H1 (cell line): ENCODE measurements at regions not wholly inside any gene's neighbourhood (a gene's known extent, or its start where the extent isn't known, plus 50 kb on each side); places are given as distances from the start of the nearest gene placed in this dataset.

Experiments
- CTCF ChIA-PET: fragments of 300-600 bp; sonication (Branson Sonifier 250); formaldehyde crosslinking; loops from one replicate; lab custom pipeline; 2021; ENCODE audit not compliant: partially characterized antibody; lab: Charles Lee
- POLR2A ChIA-PET: fragments of 300-600 bp; sonication (Branson Sonifier 250); formaldehyde crosslinking; loops from one replicate; lab custom pipeline; 2021; ENCODE audit warnings: inconsistent platforms; ENCODE audit not compliant: partially characterized antibody; lab: Charles Lee
- DNase-seq, 2 experiments: peaks; one replicate each; pipeline versions ENCODE4 v3.0.0 to v3.0.0-alpha.2; 2010 to 2022; ENCODE audit warnings: low spot score in 2 of 2, low read depth in 1 of 2, mixed read lengths in 1 of 2
- FAIRE-seq: peaks from 2 replicates; lab custom pipeline; 2011; peaks lifted over from hg19 to GRCh38; lab: Jason Lieb, UNC
- H2AFZ ChIP-seq: 2 replicates; pipeline ENCODE4 v1.8.1; 2012; ENCODE audit warnings: low read length, inconsistent platforms
- H2AK5ac ChIP-seq: 2 replicates; pipeline ENCODE4 v1.6.1; 2013; ENCODE audit warnings: low read depth, low read length
- H2BK120ac ChIP-seq: replicated peaks from 2 replicates; pipeline ENCODE3; 2013; ENCODE audit warnings: low read depth, low read length, inconsistent platforms
- H2BK12ac ChIP-seq: 2 replicates; pipeline ENCODE4 v1.6.1; 2013; ENCODE audit warnings: low read depth, low read length
- H2BK15ac ChIP-seq: 2 replicates; pipeline ENCODE4 v1.6.1; 2013; ENCODE audit warnings: low read length
- H2BK20ac ChIP-seq: 2 replicates; pipeline ENCODE4 v1.6.1; 2013; ENCODE audit warnings: low read length
- H2BK5ac ChIP-seq: 2 replicates; pipeline ENCODE4 v1.6.1; 2013; ENCODE audit warnings: low read depth, low read length
- H3K14ac ChIP-seq: 2 replicates; pipeline ENCODE4 v1.6.1; 2013; ENCODE audit warnings: inconsistent platforms; ENCODE audit not compliant: insufficient read length
- H3K18ac ChIP-seq: 2 replicates; pipeline ENCODE4 v1.6.1; 2013; ENCODE audit warnings: low read length; ENCODE audit errors: extremely low read depth
- H3K23ac ChIP-seq: 2 replicates; pipeline ENCODE4 v1.6.1; 2013; ENCODE audit warnings: inconsistent platforms; ENCODE audit not compliant: insufficient read length
- H3K23me2 ChIP-seq: 2 replicates; pipeline ENCODE4 v1.6.1; 2013; ENCODE audit warnings: low read depth, low read length
- H3K27ac ChIP-seq: 2 replicates; pipeline ENCODE4 v1.6.1; 2011; ENCODE audit warnings: low read depth, low read length, inconsistent platforms
- H3K27me3 ChIP-seq, 4 experiments: replicated peaks in 1 of 4; 1 replicate in 1 of 4; 2 replicates in 3 of 4; pipeline versions ENCODE4 v1.6.1 to v1.8.1; 2011 to 2013; ENCODE audit warnings: low read length in 3 of 4, mild to moderate bottlenecking in 3 of 4, inconsistent platforms in 2 of 4, mixed read lengths in 2 of 4, moderate library complexity in 1 of 4; ENCODE audit not compliant: control insufficient read depth in 3 of 4, insufficient read depth in 3 of 4; ENCODE audit errors: extremely low read depth in 1 of 4
- H3K36me3 ChIP-seq, 4 experiments: 2 replicates each; pipeline versions ENCODE4 v1.6.1 to v1.8.1; 2011 to 2013; ENCODE audit warnings: mild to moderate bottlenecking in 4 of 4, low read length in 3 of 4, moderate library complexity in 2 of 4, control low read depth in 1 of 4, inconsistent platforms in 1 of 4; ENCODE audit not compliant: insufficient read depth in 4 of 4, control insufficient read depth in 2 of 4
- H3K4ac ChIP-seq: replicated peaks from 2 replicates; pipeline ENCODE3; 2013; ENCODE audit warnings: low read length, low read depth, mixed read lengths, inconsistent platforms; ENCODE audit not compliant: insufficient read length
- H3K4me1 ChIP-seq, 4 experiments: replicated peaks in 1 of 4; 1 replicate in 1 of 4; 2 replicates in 3 of 4; pipeline versions ENCODE4 v1.6.1 to v1.8.1; 2011 to 2013; ENCODE audit warnings: low read length in 3 of 4, inconsistent platforms in 2 of 4, mixed read lengths in 1 of 4; ENCODE audit not compliant: insufficient read depth in 4 of 4, control insufficient read depth in 3 of 4
- H3K4me2 ChIP-seq, 2 experiments: 2 replicates each; pipeline versions ENCODE4 v1.6.1 to v1.8.1; 2011 to 2013; ENCODE audit warnings: low read depth in 2 of 2, low read length in 2 of 2, control low read depth in 1 of 2, inconsistent platforms in 1 of 2, mild to moderate bottlenecking in 1 of 2; ENCODE audit not compliant: insufficient read depth in 1 of 2
- H3K4me3 ChIP-seq, 4 experiments: fragments of 200-600, 300-600 bp in 1 of 4; sonication (generic), shearing (Covaris generic), sonication (Bioruptor Twin) in 1 of 4; 2 replicates each; pipeline versions ENCODE4 v1.5.1 to v1.8.1; 2011 to 2016; ENCODE audit warnings: low read length in 4 of 4, low read depth in 3 of 4, control low read depth in 2 of 4, inconsistent platforms in 2 of 4, mild to moderate bottlenecking in 2 of 4, mixed read lengths in 1 of 4, moderate library complexity in 1 of 4; ENCODE audit not compliant: insufficient read depth in 2 of 4; ENCODE audit errors: extremely low read depth in 1 of 4
- H3K56ac ChIP-seq: replicated peaks from 2 replicates; pipeline ENCODE3; 2013; ENCODE audit warnings: low read depth, mild to moderate bottlenecking, mixed read lengths, low read length, inconsistent platforms; ENCODE audit not compliant: insufficient read length
- H3K79me1 ChIP-seq: 2 replicates; pipeline ENCODE4 v1.6.1; 2013; ENCODE audit warnings: low read depth, low read length, control low read depth
- H3K79me2 ChIP-seq, 2 experiments: 2 replicates each; pipeline versions ENCODE4 v1.6.1 to v1.8.1; 2012 to 2013; ENCODE audit warnings: low read length in 2 of 2, mild to moderate bottlenecking in 2 of 2, inconsistent platforms in 1 of 2; ENCODE audit not compliant: insufficient read depth in 2 of 2, control insufficient read depth in 1 of 2
- H3K9ac ChIP-seq, 4 experiments: replicated peaks in 1 of 4; 1 replicate in 1 of 4; 2 replicates in 3 of 4; pipeline versions ENCODE4 v1.6.1 to v1.8.1; 2011 to 2013; ENCODE audit warnings: low read depth in 3 of 4, low read length in 3 of 4, control low read depth in 2 of 4, mild to moderate bottlenecking in 2 of 4, moderate library complexity in 2 of 4, inconsistent platforms in 1 of 4; ENCODE audit errors: extremely low read depth in 1 of 4
- H3K9me3 ChIP-seq, 2 experiments: 2 replicates each; pipeline versions ENCODE4 v1.6.1 to v1.8.1; 2012 to 2013; ENCODE audit warnings: mild to moderate bottlenecking in 2 of 2, moderate library complexity in 2 of 2, control low read depth in 1 of 2, inconsistent platforms in 1 of 2, low read depth in 1 of 2, low read length in 1 of 2, mixed read lengths in 1 of 2; ENCODE audit not compliant: insufficient read depth in 2 of 2
- H4K20me1 ChIP-seq, 2 experiments: replicated peaks in 1 of 2; 2 replicates each; pipeline versions ENCODE3 to v1.8.1; 2011 to 2013; ENCODE audit warnings: inconsistent platforms in 2 of 2, low read length in 2 of 2, mild to moderate bottlenecking in 1 of 2; ENCODE audit not compliant: insufficient read depth in 2 of 2, control insufficient read depth in 1 of 2
- H4K5ac ChIP-seq: 2 replicates; pipeline ENCODE4 v1.6.1; 2013; ENCODE audit warnings: low read length, low read depth, mixed read lengths, inconsistent platforms; ENCODE audit not compliant: insufficient read length
- H4K8ac ChIP-seq: 2 replicates; pipeline ENCODE4 v1.8.0; 2013; ENCODE audit warnings: mild to moderate bottlenecking, moderate library complexity, low read length, inconsistent platforms; ENCODE audit not compliant: insufficient read depth; ENCODE audit errors: extremely low read depth
- H4K91ac ChIP-seq: replicated peaks from 2 replicates; pipeline ENCODE3; 2013; ENCODE audit warnings: low read length, mixed read lengths, inconsistent platforms; ENCODE audit not compliant: insufficient read length
- FOSL1 ChIP-seq: IDR thresholded peaks from 2 replicates; pipeline ENCODE4 v1.6.1; 2011; ENCODE audit warnings: mild to moderate bottlenecking, low read depth, low read length, moderate library complexity; ENCODE audit not compliant: insufficient read depth
- HDAC2 ChIP-seq, 2 experiments: fragments of 300-600 bp in 1 of 2; sonication (generic) in 1 of 2; IDR thresholded peaks; 2 replicates each; pipeline ENCODE4 v1.6.1; 2011 to 2012; ENCODE audit warnings: low read depth in 2 of 2, low read length in 2 of 2, mild to moderate bottlenecking in 2 of 2, moderate library complexity in 2 of 2, borderline replicate concordance in 1 of 2, inconsistent platforms in 1 of 2

DNA sequence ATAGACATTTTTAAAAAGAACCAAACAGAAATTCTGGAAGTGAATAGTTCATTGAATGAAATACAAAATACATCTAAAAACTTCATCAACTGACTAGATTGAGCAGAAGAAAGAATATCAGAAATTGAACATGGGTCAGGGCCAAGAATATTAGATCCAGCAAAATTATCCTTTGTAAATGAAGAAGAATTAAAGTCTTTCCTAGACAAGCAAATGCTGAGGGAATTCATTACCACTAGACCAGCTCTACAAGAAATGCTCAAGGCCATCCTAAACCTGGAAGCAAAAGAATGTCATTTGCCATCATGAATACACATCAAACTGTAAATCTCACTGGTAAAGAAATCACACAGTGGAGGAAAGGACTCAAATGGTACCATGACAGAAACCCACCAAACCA is 72.7 kb upstream of the RPL34 start:
- CTCF ChIA-PET, result interaction anchor here (2.7 kb wide), 1 partner anchor 25 kb away, joined by 10 read pairs; no protein-coding TSS in a partner anchor
- no peak overlapping the region for H2BK12ac ChIP-seq

More for the DNA sequence above, 72.7 kb upstream of the RPL34 start:
- POLR2A ChIA-PET, result no interaction called here
- Histone ChIP-seq H2BK120ac (no peak overlapping the region), H2BK15ac (no peak overlapping the region), H4K91ac (no peak overlapping the region), H3K23ac (no peak overlapping the region), H3K9ac (no peak overlapping the region), H3K56ac (no peak overlapping the region), H3K36me3 (no peaks in the 10 kb centered on the region), H4K8ac (no peak overlapping the region; the same call in 1 of the 2 replicates), H2AFZ (no peak overlapping the region), H3K4ac (no peak overlapping the region), H4K20me1 (no peaks in the 10 kb centered on the region), H2BK5ac (no peak overlapping the region), H2BK20ac (no peak overlapping the region), H3K27me3 (no peaks in the 10 kb centered on the region), H3K23me2 (no peaks in the 10 kb centered on the region), H3K9me3 (no peaks in the 10 kb centered on the region), H2AK5ac (no peak overlapping the region)
- DNase-seq, result no peak
- no peak for TF ChIP-seq FOSL1
- TF ChIP-seq HDAC2 (IDR thresholded peaks at IDR 0.05; ENCODE audit: borderline replicate concordance in 1 of 2, low read depth in 2 of 2, low read length in 2 of 2), result no peak
- TF ChIP-seq, all 59 proteins: peak for 0
- H3K14ac ChIP-seq, result no peak overlapping the region
- H3K4me3 ChIP-seq, result no peak overlapping the region
- no peak overlapping the region for H3K27ac ChIP-seq
- H4K5ac ChIP-seq, result no peak overlapping the region
- FAIRE-seq, result no peak
- H3K4me2 ChIP-seq, result no peak overlapping the region
- no peak overlapping the region for H3K18ac ChIP-seq
- no peaks in the 10 kb centered on the region for H3K4me1 ChIP-seq
- no peaks in the 10 kb centered on the region for H3K79me2 ChIP-seq
- no peaks in the 10 kb centered on the region for H3K79me1 ChIP-seq
